ENCODE measurements at regions not wholly inside any gene's neighbourhood (a gene's known extent, or its start where the extent isn't known, plus 50 kb on each side); places are given as distances from the start of the nearest gene placed in this dataset.

DNA sequence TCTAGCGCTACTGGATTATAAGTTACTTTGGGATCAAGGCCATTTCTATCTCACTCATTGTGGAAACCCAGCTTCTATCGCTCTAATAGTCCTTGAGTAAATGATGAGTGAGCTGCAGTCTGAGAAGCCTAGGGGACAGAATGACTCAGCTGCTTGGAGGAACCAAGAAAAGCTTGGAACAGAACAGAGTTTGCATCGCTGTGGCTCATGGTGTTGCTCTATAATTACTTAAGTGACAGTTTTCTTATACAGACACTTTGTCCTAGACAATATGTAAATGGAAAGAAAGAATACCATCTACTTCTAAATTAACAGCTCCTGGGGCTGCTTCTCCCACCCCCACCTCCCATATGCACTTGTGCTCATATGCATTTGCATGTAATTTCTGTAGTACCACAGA lies 156.9 kb downstream of the SLIT2 start:
- TF ChIP-seq, protein P1, sequence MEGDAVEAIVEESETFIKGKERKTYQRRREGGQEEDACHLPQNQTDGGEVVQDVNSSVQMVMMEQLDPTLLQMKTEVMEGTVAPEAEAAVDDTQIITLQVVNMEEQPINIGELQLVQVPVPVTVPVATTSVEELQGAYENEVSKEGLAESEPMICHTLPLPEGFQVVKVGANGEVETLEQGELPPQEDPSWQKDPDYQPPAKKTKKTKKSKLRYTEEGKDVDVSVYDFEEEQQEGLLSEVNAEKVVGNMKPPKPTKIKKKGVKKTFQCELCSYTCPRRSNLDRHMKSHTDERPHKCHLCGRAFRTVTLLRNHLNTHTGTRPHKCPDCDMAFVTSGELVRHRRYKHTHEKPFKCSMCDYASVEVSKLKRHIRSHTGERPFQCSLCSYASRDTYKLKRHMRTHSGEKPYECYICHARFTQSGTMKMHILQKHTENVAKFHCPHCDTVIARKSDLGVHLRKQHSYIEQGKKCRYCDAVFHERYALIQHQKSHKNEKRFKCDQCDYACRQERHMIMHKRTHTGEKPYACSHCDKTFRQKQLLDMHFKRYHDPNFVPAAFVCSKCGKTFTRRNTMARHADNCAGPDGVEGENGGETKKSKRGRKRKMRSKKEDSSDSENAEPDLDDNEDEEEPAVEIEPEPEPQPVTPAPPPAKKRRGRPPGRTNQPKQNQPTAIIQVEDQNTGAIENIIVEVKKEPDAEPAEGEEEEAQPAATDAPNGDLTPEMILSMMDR (IDR thresholded peaks at IDR 0.05; ENCODE audit: low read length), result no peak
- TF ChIP-seq EZH2 (IDR thresholded peaks at IDR 0.05; ENCODE audit: borderline replicate concordance, low read length), result no peak

All from OCI-LY1 (cell line).